OCI-LY3 (cell line): ENCODE measurements at regions not wholly inside any gene's neighbourhood (a gene's known extent, or its start where the extent isn't known, plus 50 kb on each side); places are given as distances from the start of the nearest gene placed in this dataset.

Source experiments
- H2AFZ ChIP-seq: fragments of 200-600, 300-600 bp; shearing (Covaris generic); 2 replicates; pipeline ENCODE4 v1.6.0; 2014; ENCODE audit warnings: antibody characterized with exemption, low read depth, low read length
- H3K27ac ChIP-seq: fragments of 200-600, 300-600 bp; sonication (generic); 2 replicates; pipeline ENCODE4 v1.5.1; 2014; ENCODE audit warnings: mild to moderate bottlenecking, low read length, moderate library complexity, mixed read lengths
- H3K27me3 ChIP-seq: fragments of 200-600, 300-600 bp; sonication (generic); 2 replicates; pipeline ENCODE4 v1.6.1; 2014; ENCODE audit warnings: low read depth, low read length, mixed read lengths
- H3K36me3 ChIP-seq: fragments of 200-600, 300-600 bp; sonication (generic); replicated peaks from 2 replicates; pipeline ENCODE3; 2014; ENCODE audit warnings: low read depth, low read length, mixed read lengths
- H3K4me1 ChIP-seq: fragments of 300-600, 200-600 bp; sonication (generic); 2 replicates; pipeline ENCODE4 v1.6.1; 2014; ENCODE audit warnings: low read length, mixed read lengths
- H3K4me2 ChIP-seq: fragments of 200-600, 300-600 bp; sonication (generic); 2 replicates; pipeline ENCODE4 v1.6.1; 2014; ENCODE audit warnings: low read length, mixed read lengths
- H3K4me3 ChIP-seq: fragments of 300-600, 200-600 bp; sonication (generic); 2 replicates; pipeline ENCODE4 v1.5.1; 2014; ENCODE audit warnings: antibody characterized with exemption, mild to moderate bottlenecking, low read length, moderate library complexity
- H3K79me2 ChIP-seq: fragments of 300-600, 200-600 bp; shearing (Covaris generic); 2 replicates; pipeline ENCODE4 v1.6.1; 2014; ENCODE audit warnings: mild to moderate bottlenecking, low read length, mixed read lengths
- H3K9ac ChIP-seq: fragments of 300-600, 200-600 bp; shearing (Covaris generic); 2 replicates; pipeline ENCODE4 v1.6.0; 2014; ENCODE audit warnings: mild to moderate bottlenecking, low read length, moderate library complexity
- H3K9me3 ChIP-seq: fragments of 200-600, 300-600 bp; shearing (Covaris generic); 2 replicates; pipeline ENCODE4 v1.6.1; 2014; ENCODE audit warnings: low read length, mixed read lengths; ENCODE audit not compliant: insufficient read depth
- H4K20me1 ChIP-seq: fragments of 200-600, 300-600 bp; sonication (generic); 2 replicates; pipeline ENCODE4 v1.6.1; 2016; ENCODE audit warnings: low read length, mixed read lengths; ENCODE audit not compliant: insufficient read depth
- CTCF ChIP-seq: fragments of 200-600, 300-600 bp; sonication (generic); IDR thresholded peaks from 2 replicates; pipeline ENCODE4 v1.5.1; 2014; ENCODE audit warnings: antibody characterized with exemption, low read length, low read depth
- EZH2phosphoT487 ChIP-seq: fragments of 200-600 bp; shearing (Covaris generic); IDR thresholded peaks from 2 replicates; pipeline ENCODE4 v1.6.1; 2018; ENCODE audit warnings: antibody characterized with exemption, mixed run types, low read depth

- H3K4me1 ChIP-seq, result no peaks in the 10 kb centered on the region
- no peaks in the 10 kb centered on the region for H3K79me2 ChIP-seq
- H3K9ac ChIP-seq, result no peak overlapping the region
- H3K36me3 ChIP-seq, result no peaks in the 10 kb centered on the region
- no peak overlapping the region for H2AFZ ChIP-seq
- H3K9me3 ChIP-seq, result no peaks in the 10 kb centered on the region
- no peaks in the 10 kb centered on the region for H4K20me1 ChIP-seq
- H3K4me3 ChIP-seq, result no peak overlapping the region
- H3K27ac ChIP-seq, result no peak overlapping the region
- H3K4me2 ChIP-seq, result no peak overlapping the region
- TF ChIP-seq CTCF (no peak), EZH2phosphoT487 (no peak)
- no peaks in the 10 kb centered on the region for H3K27me3 ChIP-seq
Measured at GRCh38 chr17:79216826-79217225, 142.2 kb downstream of the ENGASE start.

GRCh38 chr17:79216391-79216790 is 141.8 kb downstream of the ENGASE start:
- Histone ChIP-seq H3K9me3 (no peaks in the 10 kb centered on the region), H3K27me3 (no peaks in the 10 kb centered on the region), H3K4me3 (no peak overlapping the region), H3K79me2 (no peaks in the 10 kb centered on the region), H3K9ac (no peak overlapping the region), H2AFZ (no peak overlapping the region), H3K4me2 (no peak overlapping the region), H4K20me1 (no peaks in the 10 kb centered on the region), H3K27ac (no peak overlapping the region), H3K36me3 (no peaks in the 10 kb centered on the region), H3K4me1 (no peaks in the 10 kb centered on the region)
- no peak for TF ChIP-seq EZH2phosphoT487
- TF ChIP-seq CTCF, result no peak

- no peak overlapping the region for H2AFZ ChIP-seq
- H3K27ac ChIP-seq, result no peak overlapping the region
- no peaks in the 10 kb centered on the region for H3K4me1 ChIP-seq
- no peaks in the 10 kb centered on the region for H3K79me2 ChIP-seq
- no peak overlapping the region for H3K9ac ChIP-seq
- no peak overlapping the region for H3K4me3 ChIP-seq
- H3K4me2 ChIP-seq, result no peak overlapping the region
- H3K36me3 ChIP-seq, result no peaks in the 10 kb centered on the region
- TF ChIP-seq EZH2phosphoT487, result no peak
- no peak for TF ChIP-seq CTCF
- no peaks in the 10 kb centered on the region for H3K9me3 ChIP-seq
- no peaks in the 10 kb centered on the region for H4K20me1 ChIP-seq
- no peaks in the 10 kb centered on the region for H3K27me3 ChIP-seq
Measured at GRCh38 chr17:79215631-79216030, 141.0 kb downstream of the ENGASE start.

- Histone ChIP-seq H3K4me1 (no peaks in the 10 kb centered on the region), H3K9ac (no peak overlapping the region), H3K9me3 (no peaks in the 10 kb centered on the region), H3K79me2 (no peaks in the 10 kb centered on the region), H4K20me1 (no peaks in the 10 kb centered on the region), H3K36me3 (no peaks in the 10 kb centered on the region), H3K27ac (no peak overlapping the region), H2AFZ (no peak overlapping the region), H3K27me3 (no peaks in the 10 kb centered on the region), H3K4me2 (no peak overlapping the region), H3K4me3 (no peak overlapping the region)
- no peak for TF ChIP-seq EZH2phosphoT487
- no peak for TF ChIP-seq CTCF
Measured at GRCh38 chr17:79214940-79215604, 140.4 kb downstream of the ENGASE start.
